NT2/D1 (cell line): ENCODE measurements at regions not wholly inside any gene's neighbourhood (a gene's known extent, or its start where the extent isn't known, plus 50 kb on each side); places are given as distances from the start of the nearest gene placed in this dataset.

ENCODE experiments used
- SUZ12 ChIP-seq: IDR thresholded peaks from 2 replicates; pipeline ENCODE4 v1.6.1; 2011; ENCODE audit not compliant: insufficient read length, insufficient read depth; ENCODE audit errors: extremely low read depth
- YY1 ChIP-seq: IDR thresholded peaks from 2 replicates; pipeline ENCODE4 v1.6.1; 2011; ENCODE audit not compliant: insufficient read length, insufficient read depth
- ZNF274 ChIP-seq: IDR thresholded peaks from 2 replicates; pipeline ENCODE4 v1.6.1; 2011; ENCODE audit warnings: mild to moderate bottlenecking, low read depth, low read length

- no peak for TF ChIP-seq ZNF274
- TF ChIP-seq SUZ12 = no peak
- no peak for TF ChIP-seq YY1
Observed at GRCh38 chr11:69986440-69986787, 91.7 kb upstream of the ANO1 start.
